ENCODE measurements at regions not wholly inside any gene's neighbourhood (a gene's known extent, or its start where the extent isn't known, plus 50 kb on each side); places are given as distances from the start of the nearest gene placed in this dataset.

DNA sequence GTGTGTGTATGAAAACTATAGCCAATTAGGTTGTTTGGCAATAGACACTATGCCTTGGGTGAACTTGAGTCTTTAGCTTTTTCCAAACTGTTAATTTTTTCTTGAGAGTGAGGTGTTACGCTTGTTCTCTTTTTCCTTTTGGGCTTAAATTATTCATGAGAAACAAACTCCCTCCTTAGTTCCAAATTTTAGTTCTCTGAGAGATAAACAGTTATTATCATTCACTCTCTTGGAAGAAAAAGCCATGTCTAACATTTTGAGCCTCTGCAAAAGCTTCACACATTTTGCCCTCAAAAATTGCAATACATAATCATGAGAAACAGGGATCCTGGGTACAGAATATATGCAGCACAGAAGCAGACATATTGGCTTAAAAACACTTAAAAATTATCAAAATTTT is 1353.9 kb upstream of the MAP3K7 start:
- Histone ChIP-seq H3K4me3 (ENCODE audit: low read length) (no peak overlapping the region), H3K4me2 (ENCODE audit: low read depth, low read length) (no peak overlapping the region), H3K27me3 (replicated peaks; ENCODE audit: insufficient read depth, low read length) (no peaks in the 10 kb centered on the region), H3K27ac (ENCODE audit: low read length) (no peak overlapping the region), H3K9ac (ENCODE audit: low read length) (no peak overlapping the region), H3K4me1 (ENCODE audit: low read length) (no peaks in the 10 kb centered on the region), H4K20me1 (ENCODE audit: insufficient read depth, low read length) (no peaks in the 10 kb centered on the region), H2AFZ (ENCODE audit: low read length) (no peak overlapping the region), H3K9me3 (replicated peaks; ENCODE audit: insufficient read depth, low read length) (no peaks in the 10 kb centered on the region), H3K36me3 (replicated peaks; ENCODE audit: insufficient read depth, low read length) (no peaks in the 10 kb centered on the region), H3K9me2 (replicated peaks; ENCODE audit: insufficient read depth, low read length) (no peaks in the 10 kb centered on the region), H3K79me2 (ENCODE audit: low read length) (no peaks in the 10 kb centered on the region), H3F3A (ENCODE audit: insufficient read depth, low read length) (no peaks in the 10 kb centered on the region)
- no peak for DNase-seq
- TF ChIP-seq EZH2phosphoT487 (IDR thresholded peaks at IDR 0.05; ENCODE audit: low read length) (no peak), EZH2 (optimal IDR thresholded peaks at IDR 0.05; ENCODE audit: low read depth, low read length) (no peak)
- TF ChIP-seq, protein P1, sequence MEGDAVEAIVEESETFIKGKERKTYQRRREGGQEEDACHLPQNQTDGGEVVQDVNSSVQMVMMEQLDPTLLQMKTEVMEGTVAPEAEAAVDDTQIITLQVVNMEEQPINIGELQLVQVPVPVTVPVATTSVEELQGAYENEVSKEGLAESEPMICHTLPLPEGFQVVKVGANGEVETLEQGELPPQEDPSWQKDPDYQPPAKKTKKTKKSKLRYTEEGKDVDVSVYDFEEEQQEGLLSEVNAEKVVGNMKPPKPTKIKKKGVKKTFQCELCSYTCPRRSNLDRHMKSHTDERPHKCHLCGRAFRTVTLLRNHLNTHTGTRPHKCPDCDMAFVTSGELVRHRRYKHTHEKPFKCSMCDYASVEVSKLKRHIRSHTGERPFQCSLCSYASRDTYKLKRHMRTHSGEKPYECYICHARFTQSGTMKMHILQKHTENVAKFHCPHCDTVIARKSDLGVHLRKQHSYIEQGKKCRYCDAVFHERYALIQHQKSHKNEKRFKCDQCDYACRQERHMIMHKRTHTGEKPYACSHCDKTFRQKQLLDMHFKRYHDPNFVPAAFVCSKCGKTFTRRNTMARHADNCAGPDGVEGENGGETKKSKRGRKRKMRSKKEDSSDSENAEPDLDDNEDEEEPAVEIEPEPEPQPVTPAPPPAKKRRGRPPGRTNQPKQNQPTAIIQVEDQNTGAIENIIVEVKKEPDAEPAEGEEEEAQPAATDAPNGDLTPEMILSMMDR (IDR thresholded peaks at IDR 0.05; ENCODE audit: low read length), result no peak

DNA sequence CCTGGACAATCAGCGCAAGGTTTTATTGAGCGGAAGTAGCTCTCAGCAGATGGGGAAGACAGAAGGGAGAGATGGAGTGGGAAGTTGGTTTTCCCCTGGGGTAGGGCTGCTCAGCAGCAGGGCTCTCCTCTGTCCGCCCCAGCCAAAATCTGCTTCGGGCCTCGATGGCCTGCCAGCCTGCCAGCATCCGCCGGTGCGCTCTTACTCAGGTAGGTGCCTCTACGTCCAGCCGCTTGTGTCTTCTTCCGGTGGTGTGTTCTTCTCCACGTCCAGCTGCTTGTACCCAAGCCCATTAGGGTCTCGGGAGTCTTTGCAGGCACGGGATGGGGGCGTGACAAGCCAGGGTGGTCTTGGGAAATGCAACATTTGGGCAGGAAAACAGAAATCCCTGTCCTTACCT is 1340.0 kb upstream of the MAP3K7 start:
- no peaks in the 10 kb centered on the region for H3K27me3 ChIP-seq (replicated peaks; ENCODE audit: insufficient read depth, low read length)
- H3F3A ChIP-seq (ENCODE audit: insufficient read depth, low read length), result no peaks in the 10 kb centered on the region
- TF ChIP-seq, protein P1 (IDR thresholded peaks at IDR 0.05; ENCODE audit: low read length), result no peak
- TF ChIP-seq EZH2 (optimal IDR thresholded peaks at IDR 0.05; ENCODE audit: low read depth, low read length) (no peak), EZH2phosphoT487 (IDR thresholded peaks at IDR 0.05; ENCODE audit: low read length) (no peak)
- no peaks in the 10 kb centered on the region for H4K20me1 ChIP-seq (ENCODE audit: insufficient read depth, low read length)
- H2AFZ ChIP-seq (ENCODE audit: low read length), result no peak overlapping the region
- no peak overlapping the region for H3K9ac ChIP-seq (ENCODE audit: low read length)
- H3K4me1 ChIP-seq (ENCODE audit: low read length), result no peaks in the 10 kb centered on the region
- H3K36me3 ChIP-seq (replicated peaks; ENCODE audit: insufficient read depth, low read length), result no peaks in the 10 kb centered on the region
- no peak overlapping the region for H3K4me3 ChIP-seq (ENCODE audit: low read length)
- DNase-seq, result no peak
- no peaks in the 10 kb centered on the region for H3K79me2 ChIP-seq (ENCODE audit: low read length)
- H3K4me2 ChIP-seq (ENCODE audit: low read depth, low read length), result no peak overlapping the region
- no peaks in the 10 kb centered on the region for H3K9me3 ChIP-seq (replicated peaks; ENCODE audit: insufficient read depth, low read length)
- no peak overlapping the region for H3K27ac ChIP-seq (ENCODE audit: low read length)
- H3K9me2 ChIP-seq (replicated peaks; ENCODE audit: insufficient read depth, low read length), result no peaks in the 10 kb centered on the region

DNA sequence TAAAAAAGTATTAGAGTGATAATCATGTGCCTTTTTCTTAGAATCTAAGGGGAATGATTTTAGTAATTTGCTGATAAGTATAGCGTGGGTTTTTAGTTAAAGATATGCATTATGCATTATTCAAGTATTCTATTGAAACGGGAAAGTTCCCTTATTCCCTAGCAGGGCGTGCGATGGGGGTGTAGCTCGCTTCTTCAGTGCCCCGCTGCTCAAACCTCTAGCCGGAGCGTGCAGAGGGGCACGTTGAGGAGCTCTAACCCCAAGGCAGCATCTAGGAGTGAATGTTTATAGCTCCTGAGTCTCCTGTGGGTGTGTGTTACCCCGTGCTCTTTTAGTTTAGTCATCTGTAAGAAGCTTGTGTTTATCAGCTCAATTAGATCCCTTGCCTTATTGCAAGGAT is 1339.5 kb upstream of the MAP3K7 start:
- H3K36me3 ChIP-seq (replicated peaks; ENCODE audit: insufficient read depth, low read length), result no peaks in the 10 kb centered on the region

More for the DNA sequence above, 1339.5 kb upstream of the MAP3K7 start:
- Histone ChIP-seq H2AFZ (ENCODE audit: low read length) (no peak overlapping the region), H3K27ac (ENCODE audit: low read length) (no peak overlapping the region), H3K4me2 (ENCODE audit: low read depth, low read length) (no peak overlapping the region), H3K79me2 (ENCODE audit: low read length) (no peaks in the 10 kb centered on the region), H3K9me3 (replicated peaks; ENCODE audit: insufficient read depth, low read length) (no peaks in the 10 kb centered on the region), H3K9me2 (replicated peaks; ENCODE audit: insufficient read depth, low read length) (no peaks in the 10 kb centered on the region), H3F3A (ENCODE audit: insufficient read depth, low read length) (no peaks in the 10 kb centered on the region), H3K9ac (ENCODE audit: low read length) (no peak overlapping the region), H4K20me1 (ENCODE audit: insufficient read depth, low read length) (no peaks in the 10 kb centered on the region), H3K4me3 (ENCODE audit: low read length) (no peak overlapping the region), H3K4me1 (ENCODE audit: low read length) (no peaks in the 10 kb centered on the region), H3K27me3 (replicated peaks; ENCODE audit: insufficient read depth, low read length) (no peaks in the 10 kb centered on the region)
- DNase-seq, result no peak
- TF ChIP-seq EZH2 (optimal IDR thresholded peaks at IDR 0.05; ENCODE audit: low read depth, low read length) (no peak), EZH2phosphoT487 (IDR thresholded peaks at IDR 0.05; ENCODE audit: low read length) (no peak)
- TF ChIP-seq, protein P1 (IDR thresholded peaks at IDR 0.05; ENCODE audit: low read length), result no peak

Data from MM.1S (cell line).